GM21825 (cell line): ENCODE measurements at regions not wholly inside any gene's neighbourhood (a gene's known extent, or its start where the extent isn't known, plus 50 kb on each side); places are given as distances from the start of the nearest gene placed in this dataset.

ENCODE experiments used
- ATAC-seq: cut with Tn5 transposase; IDR thresholded peaks from one replicate; pipeline ENCODE4 v1.9.1; 2021; ENCODE audit warnings: mild to moderate bottlenecking, moderate library complexity; ENCODE audit not compliant: unreplicated experiment

DNA sequence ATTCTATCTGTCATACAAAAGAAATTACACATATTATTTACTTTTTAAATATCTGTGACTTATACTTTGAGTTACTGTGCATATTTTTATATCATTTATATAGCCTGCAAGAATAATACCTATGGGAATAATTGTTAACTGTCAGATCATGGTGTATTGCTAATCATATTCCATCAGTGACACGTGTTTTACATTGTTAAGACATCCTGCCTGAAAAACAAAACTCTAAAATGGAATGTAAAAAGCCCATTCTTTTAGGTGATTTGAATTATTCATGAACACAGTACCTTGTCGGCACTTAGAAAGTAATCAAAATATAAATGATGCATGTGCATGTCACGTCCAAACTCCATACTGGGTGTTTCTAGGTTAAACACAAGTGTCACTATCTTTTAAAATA, 533.8 kb upstream of the PCDH9 start:
- no peak for ATAC-seq

DNA sequence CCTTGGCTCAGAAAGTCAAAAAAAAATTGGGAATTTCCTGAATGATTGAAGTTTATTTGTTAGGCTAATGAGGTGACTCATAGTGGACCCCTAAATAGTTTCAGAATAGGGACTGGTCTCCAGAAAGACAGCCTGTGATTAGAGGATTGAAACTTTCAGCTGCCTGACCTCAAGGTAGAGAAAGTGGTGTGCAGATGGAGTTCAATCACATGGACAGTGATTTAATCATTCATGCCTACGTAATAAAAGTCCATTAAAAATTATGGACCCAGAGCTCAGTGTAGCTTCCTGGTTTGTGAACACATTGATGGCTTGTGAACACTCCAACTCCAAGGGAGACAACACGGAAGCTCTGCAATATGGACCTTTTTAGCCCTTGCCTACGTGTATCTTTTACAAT, 533.2 kb upstream of the PCDH9 start:
- no peak for ATAC-seq

DNA sequence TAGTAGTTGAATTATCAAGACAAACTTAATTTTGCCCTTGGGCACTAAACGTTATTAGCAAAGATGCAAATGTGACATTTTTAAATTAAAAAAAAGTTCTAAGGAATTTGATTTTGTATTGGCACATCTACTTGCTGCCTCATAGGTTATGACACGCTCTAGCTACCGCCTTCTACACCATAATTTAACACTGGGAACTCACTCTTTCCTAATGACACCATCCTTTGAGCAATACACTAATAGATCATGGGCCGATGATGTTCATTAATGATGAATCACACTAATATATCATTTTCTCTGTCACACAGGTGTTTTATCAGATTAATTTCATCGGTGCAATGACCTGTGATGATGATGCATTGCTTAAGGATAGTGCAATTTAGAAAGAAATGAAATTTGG, 528.8 kb upstream of the PCDH9 start:
- no peak for ATAC-seq

DNA sequence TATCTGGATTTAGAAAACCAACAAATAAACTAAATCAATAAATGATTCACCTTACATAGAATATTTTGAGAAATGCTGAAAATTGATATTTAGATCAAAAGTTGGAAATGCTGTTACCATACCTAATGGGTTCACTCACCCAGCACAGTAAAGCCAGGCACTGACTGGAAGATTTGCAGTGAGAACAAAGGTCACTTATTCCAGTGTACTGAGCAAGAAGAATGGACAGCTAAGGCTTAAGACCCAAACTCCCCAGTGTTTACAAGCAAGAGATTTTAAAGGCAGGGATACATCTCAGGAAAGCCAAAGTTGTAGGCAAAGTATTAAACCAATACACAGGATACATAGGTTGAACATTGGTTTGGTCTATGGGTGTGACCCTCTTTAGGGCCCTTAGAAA, 523.9 kb upstream of the PCDH9 start:
- no peak for ATAC-seq

DNA sequence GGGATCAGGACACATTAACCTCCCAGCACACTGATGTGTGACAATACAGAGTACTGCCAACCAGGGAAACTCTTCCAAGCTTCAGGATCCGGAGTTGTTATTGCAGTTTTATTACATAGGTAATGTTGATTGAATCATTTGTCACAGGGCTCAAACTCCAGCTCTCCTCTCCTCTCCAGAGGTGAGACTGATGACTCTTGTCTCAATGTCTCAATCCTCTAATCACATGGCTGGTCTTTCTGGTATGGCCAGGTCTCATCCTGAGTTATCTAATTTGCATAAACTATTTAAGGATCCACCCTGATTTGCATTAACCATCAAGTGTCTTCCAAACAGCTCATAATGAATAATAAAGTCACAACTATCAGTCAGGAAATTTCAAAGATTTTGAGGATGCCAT, 522.6 kb upstream of the PCDH9 start:
- no peak for ATAC-seq

DNA sequence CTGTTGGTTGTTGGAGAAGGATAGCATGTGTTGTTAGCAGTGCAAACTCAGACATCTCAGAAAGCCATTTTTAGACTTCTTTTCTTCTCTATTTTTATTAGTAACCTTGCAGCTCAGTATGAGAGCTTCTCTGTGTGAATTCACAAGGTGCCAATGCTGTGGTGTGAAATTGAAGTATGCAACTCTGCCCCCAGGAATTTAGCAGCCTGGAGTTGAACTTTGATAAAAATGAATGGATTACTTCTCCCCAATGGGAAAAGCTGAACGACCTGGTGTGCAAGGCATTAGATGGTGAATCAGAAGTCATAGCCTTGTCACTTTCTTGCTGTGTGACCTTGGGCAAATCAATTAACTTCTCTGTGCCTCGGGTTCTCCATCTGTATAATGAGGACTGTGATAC, 512.3 kb upstream of the PCDH9 start:
- ATAC-seq: no peak

DNA sequence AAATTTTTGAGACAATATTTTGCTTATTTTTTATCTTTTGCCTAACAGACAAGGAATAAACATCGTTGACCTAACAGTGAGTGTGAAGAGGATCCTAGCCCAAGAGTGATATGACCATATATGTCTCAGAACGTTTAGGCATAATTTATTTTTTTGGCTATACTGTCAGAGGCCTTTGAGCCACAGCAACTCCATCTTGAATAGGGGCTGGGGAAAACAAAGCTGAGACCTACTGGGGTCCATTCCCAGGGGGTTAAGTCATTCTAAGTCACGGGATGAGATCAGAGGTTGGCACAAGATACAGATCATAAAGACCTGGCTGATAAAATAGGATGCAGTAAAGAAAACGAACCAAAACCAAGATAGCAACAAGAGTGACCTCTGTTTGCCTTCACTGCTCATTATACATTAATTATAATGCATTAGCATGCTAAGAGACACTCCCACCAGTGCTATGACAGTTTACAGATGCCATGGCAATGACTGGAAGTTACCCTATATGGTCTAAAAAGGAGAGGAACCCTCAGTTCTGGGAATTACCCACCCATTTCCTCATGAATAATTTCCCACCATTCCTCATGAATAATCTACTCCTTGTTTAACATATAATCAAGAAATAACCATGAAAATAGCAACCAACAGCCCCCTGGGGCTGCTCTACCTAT, 510.9 kb upstream of the PCDH9 start:
- ATAC-seq: no peak

DNA sequence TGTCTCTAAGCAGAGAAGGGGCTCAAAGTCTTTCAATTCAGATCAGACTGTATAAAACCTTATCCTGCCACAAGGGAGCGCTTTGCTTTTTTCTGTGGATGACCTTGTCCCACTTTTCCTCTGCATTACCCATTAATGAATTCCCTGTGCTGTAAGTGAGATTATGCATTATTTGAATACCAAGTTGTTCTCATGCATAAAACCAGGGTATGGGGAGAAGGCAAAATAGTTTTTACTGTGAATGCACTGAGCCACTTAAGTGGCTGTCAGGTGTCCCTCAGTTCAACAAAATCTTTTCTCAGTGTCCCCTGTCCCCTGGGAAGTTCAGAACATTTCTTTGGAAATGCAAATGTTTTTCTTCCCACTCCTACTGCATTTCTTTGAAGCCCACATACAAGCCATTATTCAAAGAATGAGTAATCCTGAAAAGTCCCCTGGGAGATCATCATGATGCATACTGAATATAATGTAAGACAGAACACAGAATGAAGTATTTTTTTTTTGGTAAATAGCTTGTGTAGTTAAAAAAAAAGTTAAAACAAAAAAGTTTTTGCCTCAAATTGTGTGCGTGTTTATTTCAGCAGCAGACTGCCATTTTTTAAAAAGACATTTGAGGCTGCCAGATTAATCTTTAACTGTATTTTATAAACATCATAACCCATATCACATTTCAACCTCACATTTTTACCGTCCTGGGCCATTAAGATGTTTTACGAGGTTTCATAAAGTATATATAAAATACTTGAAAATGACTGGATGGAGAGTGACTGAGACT, 506.7 kb upstream of the PCDH9 start:
- no peak for ATAC-seq

DNA sequence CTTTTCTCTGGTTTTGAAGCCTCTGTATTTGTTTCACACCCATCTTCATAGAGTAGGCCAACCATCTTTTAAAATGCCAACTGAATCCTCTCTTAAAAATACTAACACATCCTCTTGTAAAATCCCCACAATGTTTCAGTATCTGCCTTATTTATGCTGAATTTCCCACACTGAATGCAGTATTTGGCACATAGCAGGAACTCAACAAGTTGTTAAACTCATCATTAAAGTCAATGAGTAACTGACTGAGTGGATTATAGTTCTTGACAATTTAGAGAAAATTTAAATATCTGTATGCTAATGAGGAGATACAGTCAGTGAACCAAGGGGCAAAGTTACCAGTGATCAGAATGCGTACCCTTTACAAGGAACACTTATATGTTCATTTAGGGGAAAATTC, 505.5 kb upstream of the PCDH9 start:
- ATAC-seq: no peak

DNA sequence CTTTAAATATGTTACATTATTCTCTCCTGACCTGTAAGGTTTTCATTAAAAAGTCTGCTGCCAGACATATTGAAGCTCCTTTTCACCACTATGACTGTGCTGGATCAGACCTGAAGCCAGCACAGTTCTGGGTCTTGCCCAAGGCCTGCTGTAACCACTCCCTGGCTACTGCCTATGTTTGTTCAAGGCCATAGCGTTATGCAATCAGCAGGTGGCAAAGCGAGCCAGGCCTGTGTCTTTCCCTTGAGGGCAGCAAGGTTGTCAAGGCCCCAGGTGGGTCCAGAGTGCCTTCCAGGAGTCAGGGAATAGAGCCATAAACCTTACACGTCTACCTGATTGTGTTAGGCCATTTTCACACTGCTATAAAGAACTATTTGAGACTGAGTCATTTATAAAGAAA, 496.8 kb upstream of the PCDH9 start:
- ATAC-seq: no peak

DNA sequence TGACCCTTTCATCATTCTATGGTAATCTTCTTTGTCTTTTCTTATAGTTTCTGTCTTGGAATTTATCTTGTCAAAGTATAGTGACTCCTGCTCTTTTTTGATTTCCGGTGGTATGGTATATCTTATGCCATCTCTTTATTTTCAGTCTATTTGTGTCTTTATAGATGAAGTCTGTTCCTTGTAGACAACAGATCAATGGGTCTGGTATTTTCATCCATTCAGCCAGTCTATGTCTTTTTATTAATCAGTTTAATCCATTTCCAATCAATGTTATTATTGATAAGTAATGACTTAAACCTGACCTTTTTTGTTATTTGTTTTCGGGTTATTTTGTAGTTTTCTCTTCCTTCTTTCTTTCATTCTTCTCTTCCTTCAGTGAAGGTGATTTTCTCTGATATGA, 495.9 kb upstream of the PCDH9 start:
- no peak for ATAC-seq

DNA sequence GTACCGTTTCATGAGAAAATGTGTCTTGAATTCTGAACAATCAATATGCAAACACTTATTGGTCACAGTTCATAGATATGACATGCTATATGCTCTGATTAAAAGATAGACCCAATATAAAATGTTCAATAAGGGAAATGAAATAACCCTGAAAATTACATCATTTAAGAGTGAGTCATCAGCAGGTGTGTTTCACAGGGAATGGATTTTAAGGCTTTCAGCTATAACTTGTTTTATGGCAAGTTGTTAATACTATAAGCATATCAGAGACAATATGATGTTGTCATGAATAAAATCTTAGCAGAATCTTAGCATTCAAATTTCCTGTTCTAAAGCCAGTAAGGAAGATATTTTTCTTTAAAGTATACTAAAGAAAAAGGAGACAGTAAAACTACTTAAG, 483.4 kb upstream of the PCDH9 start:
- ATAC-seq: no peak

DNA sequence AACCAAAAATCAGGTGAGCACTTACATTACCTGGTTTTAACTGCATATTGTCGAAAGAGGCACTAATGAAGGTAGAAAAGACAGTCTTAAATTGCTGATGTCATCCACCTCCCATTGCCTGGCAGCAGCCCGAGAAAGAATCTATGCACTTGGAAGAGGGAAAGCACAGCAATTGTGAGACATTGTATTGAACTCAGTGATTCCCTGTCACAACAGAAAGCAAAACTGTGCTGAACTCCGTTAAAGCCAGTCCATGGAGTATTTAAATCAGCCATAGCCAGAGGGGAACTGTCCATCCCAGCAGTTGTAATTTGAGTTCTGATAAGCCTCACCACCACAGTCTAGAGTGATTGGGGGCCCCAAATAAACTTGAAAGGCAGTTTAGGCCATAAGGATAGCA, 466.6 kb upstream of the PCDH9 start:
- no peak for ATAC-seq

DNA sequence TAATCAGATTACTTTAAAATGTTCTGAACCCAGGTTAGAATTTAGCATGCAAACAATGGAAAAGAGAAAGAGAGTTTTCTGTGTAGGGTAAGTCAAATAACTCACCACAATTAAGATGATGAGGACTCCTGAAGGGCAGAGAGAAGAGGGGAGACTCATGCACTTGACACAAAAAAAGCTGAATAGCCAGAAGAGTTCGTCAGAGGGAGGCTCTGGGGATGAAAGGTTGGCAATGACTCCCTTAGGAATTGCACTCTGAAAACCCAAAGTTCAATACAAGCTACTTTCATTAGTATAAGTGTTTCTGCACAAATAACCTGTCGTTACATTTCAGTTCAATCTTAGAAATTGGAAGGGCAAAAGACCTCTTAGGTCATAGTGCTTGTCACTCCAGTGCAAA, 434.4 kb upstream of the PCDH9 start:
- ATAC-seq: no peak

DNA sequence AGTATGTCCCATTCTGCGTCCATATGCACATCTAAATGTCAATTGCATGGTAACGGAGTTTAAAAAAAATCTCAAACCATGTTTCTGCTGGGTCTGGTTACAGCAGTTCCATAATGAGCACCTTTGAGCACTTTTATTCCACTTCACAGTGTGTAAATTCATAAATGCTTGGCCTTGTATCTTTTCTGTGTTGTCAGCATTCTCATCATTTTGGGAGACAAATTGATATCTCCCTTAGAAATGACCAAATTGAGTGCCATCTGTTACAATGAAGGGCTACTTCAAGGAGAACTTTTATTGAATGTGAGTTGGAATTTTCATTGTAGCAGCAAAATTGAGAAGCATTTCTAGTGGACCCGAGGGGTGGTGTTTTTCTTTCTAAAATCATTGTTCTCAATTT, 432.9 kb upstream of the PCDH9 start:
- no peak for ATAC-seq

DNA sequence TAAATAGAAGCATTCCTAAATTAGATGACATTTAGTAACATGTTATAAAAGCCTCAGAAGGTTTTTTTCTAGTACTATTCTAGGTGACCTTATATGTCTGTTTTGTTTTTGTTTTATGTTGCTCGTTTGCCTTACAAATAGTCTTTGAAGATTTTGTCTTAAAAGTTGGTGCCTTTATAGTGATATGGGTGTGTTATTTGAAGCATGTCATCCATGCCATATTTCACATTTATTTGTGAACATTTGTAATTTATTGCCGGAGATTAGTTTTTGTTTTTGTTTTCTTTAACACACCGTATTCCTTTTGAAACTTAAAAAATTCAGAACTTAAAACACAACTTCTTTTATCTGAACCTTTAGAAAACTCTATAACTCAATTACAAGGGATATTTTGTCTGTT, 422.8 kb upstream of the PCDH9 start:
- no peak for ATAC-seq

DNA sequence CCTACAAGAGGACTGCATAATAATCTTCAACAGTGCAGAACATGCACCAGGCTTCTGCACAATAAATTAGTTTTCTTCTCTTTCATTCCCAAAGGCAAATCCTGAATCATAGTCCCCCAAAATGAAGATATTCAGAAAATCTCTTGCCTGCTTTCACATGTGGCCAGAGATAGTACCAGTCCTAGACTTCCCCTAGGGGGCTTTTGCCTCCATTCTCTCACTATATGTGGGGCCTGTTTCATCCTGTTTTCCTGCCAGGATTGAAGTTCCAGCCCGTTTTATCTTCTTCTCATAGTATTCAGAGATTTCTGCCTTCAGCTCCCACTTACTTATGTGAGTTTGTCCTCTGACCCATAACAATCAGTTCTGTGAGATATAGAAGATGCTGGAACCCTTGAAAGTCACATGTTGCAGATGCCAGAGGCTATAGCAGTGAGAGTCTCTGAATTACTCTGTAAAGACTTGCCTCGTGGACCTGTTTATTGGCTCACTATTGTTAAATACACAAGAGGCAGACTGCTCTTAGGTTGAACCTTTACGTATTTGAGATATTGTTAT, 421.9 kb upstream of the PCDH9 start:
- ATAC-seq: no peak

DNA sequence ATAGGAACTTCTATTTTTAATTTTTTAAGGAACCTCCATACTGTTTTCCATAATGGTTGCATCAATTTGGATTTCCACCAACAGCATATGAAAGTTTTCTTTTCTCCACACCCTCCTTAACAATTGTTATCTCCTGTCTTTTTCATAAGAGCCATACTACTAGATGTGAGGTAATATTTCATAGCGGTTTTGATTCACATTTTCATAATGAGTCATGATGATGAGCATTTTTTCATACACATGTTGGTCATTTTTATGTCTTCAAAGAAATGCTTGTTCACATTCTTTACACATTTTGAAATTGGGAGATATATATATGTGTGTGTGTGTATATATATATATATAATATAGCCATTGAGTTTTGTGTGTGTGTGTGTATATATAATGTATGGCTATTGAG, 420.3 kb upstream of the PCDH9 start:
- ATAC-seq: no peak

DNA sequence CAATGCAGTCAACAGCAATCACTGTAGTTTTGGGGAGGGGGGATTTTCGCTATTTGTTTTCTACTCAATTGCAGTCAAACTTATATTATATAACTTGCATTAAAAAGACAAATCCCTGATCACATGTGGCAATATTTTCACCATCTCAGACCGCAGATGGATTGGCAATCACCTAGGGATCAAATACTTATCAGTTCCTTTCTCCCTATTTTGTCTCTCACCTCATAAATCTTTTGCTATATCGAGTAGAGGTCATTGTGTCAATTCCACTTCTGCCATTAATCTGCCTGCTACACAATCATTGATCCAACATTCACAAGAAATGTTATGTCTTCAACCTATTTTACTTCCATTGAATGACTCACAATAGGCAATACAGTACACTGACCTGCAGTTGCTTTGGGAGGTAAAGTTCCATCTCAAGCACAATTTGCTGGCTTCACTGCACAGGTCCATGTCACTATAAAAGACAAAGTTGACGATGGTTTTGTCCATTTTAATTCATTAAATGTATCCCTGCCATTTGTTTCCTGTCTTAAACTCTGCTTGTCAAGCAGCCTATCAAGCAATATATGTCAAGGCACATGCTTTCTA, 415.8 kb upstream of the PCDH9 start:
- no peak for ATAC-seq

DNA sequence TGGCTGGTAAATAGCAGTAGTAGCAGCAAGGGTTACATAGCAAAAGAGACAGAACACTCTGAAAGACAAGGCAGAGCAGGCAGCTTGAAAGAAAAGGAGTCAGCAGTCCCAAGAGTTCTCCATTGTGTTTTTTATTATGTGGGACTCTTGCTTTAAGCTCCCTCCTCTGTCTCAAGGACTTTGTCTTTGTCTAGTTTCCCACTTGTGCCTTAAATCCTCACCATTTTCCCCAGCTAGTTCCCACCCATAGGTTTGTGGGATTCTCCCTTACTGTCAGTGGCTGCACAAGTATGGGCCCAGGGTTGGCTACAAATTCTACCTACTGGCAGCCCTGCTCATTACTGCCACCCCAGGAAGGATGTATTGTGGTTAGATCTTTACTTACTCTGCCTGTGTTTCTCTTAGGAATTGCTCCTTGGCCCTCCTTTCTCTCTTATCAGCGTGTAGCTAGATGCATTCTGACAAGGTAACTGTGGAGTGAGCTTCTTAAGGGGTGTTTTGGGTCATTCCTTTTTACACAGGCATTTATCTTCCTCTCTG, 413.4 kb upstream of the PCDH9 start:
- ATAC-seq: no peak

DNA sequence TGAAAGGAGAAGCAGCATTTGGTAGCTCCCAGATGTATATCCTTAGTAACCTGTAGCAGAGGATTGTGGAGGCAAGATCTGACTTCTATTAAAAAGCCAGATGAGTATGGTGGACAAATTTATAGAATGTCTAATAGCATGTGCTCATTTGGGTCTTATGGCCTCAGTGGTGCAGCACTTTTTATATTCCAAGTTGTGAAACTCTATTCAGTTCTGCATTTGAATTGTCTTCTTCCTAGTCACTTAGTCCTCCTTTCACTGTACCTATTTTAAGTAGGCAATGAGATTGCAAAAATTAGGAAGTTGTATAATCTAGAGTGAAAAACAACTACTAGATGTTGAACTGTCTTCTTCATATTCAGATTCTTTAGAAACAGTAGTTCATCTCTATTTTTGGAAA, 412.5 kb upstream of the PCDH9 start:
- no peak for ATAC-seq

DNA sequence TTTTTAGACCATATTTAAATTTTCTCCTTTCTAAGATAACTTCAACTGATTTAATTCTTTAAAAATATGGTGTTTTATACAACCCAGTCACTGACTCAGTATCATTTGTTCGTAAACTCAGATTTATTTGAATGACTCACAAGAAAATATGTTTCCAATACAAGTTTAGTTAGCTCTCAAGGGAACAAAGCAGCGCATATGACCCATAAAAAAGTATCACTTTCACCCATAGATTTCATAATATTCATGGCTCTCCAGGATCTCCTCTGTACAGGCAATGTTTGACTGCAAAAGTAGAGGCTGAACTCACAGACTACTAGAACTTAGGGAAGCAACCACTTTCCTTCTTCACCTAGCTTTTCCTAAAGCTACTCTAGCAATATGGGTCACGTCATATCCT, 405.6 kb upstream of the PCDH9 start:
- ATAC-seq: no peak
